ENCODE measurements at regions not wholly inside any gene's neighbourhood (a gene's known extent, or its start where the extent isn't known, plus 50 kb on each side); places are given as distances from the start of the nearest gene placed in this dataset.

GRCh38 chr18:60847517-60847916 lies 474.9 kb upstream of the MC4R start:
- in situ Hi-C loops (cut with HindIII; ENCODE audit: low pct_unique_long_range_greater_than_20kb, low sequenced_read_pairs): no loop called here
- H3K27ac ChIP-seq (ENCODE audit: low read length): no peak overlapping the region

GRCh38 chr18:60861575-60861974 lies 471.7 kb upstream of the CDH20 start:
- POLR2A ChIA-PET: no interaction called here
- in situ Hi-C loops (cut with HindIII; ENCODE audit: low pct_unique_long_range_greater_than_20kb, low sequenced_read_pairs): no loop called here
- Histone ChIP-seq H3K27me3 (ENCODE audit: control insufficient read depth, insufficient read depth, low read length) (no peaks in the 10 kb centered on the region), H3K36me3 (ENCODE audit: control insufficient read depth, insufficient read depth, low read length) (no peaks in the 10 kb centered on the region), H3K4me1 (ENCODE audit: control insufficient read depth, insufficient read depth, low read length) (no peaks in the 10 kb centered on the region), H3K27ac (ENCODE audit: low read length) (no peak overlapping the region), H3K9me3 (ENCODE audit: control insufficient read depth, insufficient read depth, low read depth, low read length) (no peaks in the 10 kb centered on the region), H3K4me3 (ENCODE audit: low read depth in 2 of 2, low read length in 2 of 2) (no peak overlapping the region)
- BruUV-seq (replicated peaks): no TSS peak
- ATAC-seq (no peak), DNase-seq (ENCODE audit: low read depth, low spot score) (no peak)
- intact Hi-C loops (cut with micrococcal nuclease; ENCODE audit: unreplicated experiment): no loop called here
- TF ChIP-seq CTCF (IDR thresholded peaks at IDR 0.05) (no peak), REST (IDR thresholded peaks at IDR 0.05; ENCODE audit: insufficient read depth in 1 of 2, low read depth in 2 of 2, low read length in 1 of 2) (no peak), TCF7L2 (IDR thresholded peaks at IDR 0.05; ENCODE audit: low read depth, low read length) (no peak), POLR2AphosphoS5 (IDR thresholded peaks at IDR 0.05; ENCODE audit: low read depth, low read length) (no peak), SIN3A (IDR thresholded peaks at IDR 0.05; ENCODE audit: borderline replicate concordance, insufficient read depth, low read depth, low read length) (no peak)
- CTCF ChIA-PET: no interaction called here

More at GRCh38 chr18:60847517-60847916, 474.9 kb upstream of the MC4R start:
- no TSS peak for BruUV-seq (replicated peaks)
- DNase-seq (ENCODE audit: low read depth, low spot score) (no peak), ATAC-seq (no peak)
- Histone ChIP-seq H3K4me3 (ENCODE audit: low read depth in 2 of 2, low read length in 2 of 2) (no peak overlapping the region), H3K4me1 (ENCODE audit: control insufficient read depth, insufficient read depth, low read length) (no peaks in the 10 kb centered on the region), H3K36me3 (ENCODE audit: control insufficient read depth, insufficient read depth, low read length) (no peaks in the 10 kb centered on the region), H3K9me3 (ENCODE audit: control insufficient read depth, insufficient read depth, low read depth, low read length) (no peaks in the 10 kb centered on the region), H3K27me3 (ENCODE audit: control insufficient read depth, insufficient read depth, low read length) (no peaks in the 10 kb centered on the region)
- intact Hi-C loops (cut with micrococcal nuclease; ENCODE audit: unreplicated experiment): no loop called here
- CTCF ChIA-PET: no interaction called here
- POLR2A ChIA-PET: no interaction called here
- TF ChIP-seq SIN3A (IDR thresholded peaks at IDR 0.05; ENCODE audit: borderline replicate concordance, insufficient read depth, low read depth, low read length) (no peak), REST (IDR thresholded peaks at IDR 0.05; ENCODE audit: insufficient read depth in 1 of 2, low read depth in 2 of 2, low read length in 1 of 2) (no peak), CTCF (IDR thresholded peaks at IDR 0.05) (no peak), TCF7L2 (IDR thresholded peaks at IDR 0.05; ENCODE audit: low read depth, low read length) (no peak), POLR2AphosphoS5 (IDR thresholded peaks at IDR 0.05; ENCODE audit: low read depth, low read length) (no peak)
